Right lobe of liver (tissue), 4 donors: ENCODE measurements at regions not wholly inside any gene's neighbourhood (a gene's known extent, or its start where the extent isn't known, plus 50 kb on each side); places are given as distances from the start of the nearest gene placed in this dataset.

ENCODE experiments used
- POLR2A ChIP-seq: fragments of 450-650 bp; IDR thresholded peaks from one replicate; pipeline ENCODE4 v1.6.1; 2017; ENCODE audit warnings: antibody characterized with exemption, mild to moderate bottlenecking
- TF ChIP-seq, protein P1 (sequence below), 4 donors: fragments of 200-600 bp in 3 of 4; fragments of 450-650 bp in 1 of 4; IDR thresholded peaks; one replicate each; pipeline versions ENCODE4 v1.5.1 to v1.8.0; 2016 to 2022; ENCODE audit warnings: antibody characterized with exemption in 4 of 4, mild to moderate bottlenecking in 2 of 4
- donor health status: DM: no; HTN: no; CAD: no.
- donor health status: DM: no; HTN: no; CAD: no.
- donor health status: DM: no; HTN: yes; CAD: no.

DNA sequence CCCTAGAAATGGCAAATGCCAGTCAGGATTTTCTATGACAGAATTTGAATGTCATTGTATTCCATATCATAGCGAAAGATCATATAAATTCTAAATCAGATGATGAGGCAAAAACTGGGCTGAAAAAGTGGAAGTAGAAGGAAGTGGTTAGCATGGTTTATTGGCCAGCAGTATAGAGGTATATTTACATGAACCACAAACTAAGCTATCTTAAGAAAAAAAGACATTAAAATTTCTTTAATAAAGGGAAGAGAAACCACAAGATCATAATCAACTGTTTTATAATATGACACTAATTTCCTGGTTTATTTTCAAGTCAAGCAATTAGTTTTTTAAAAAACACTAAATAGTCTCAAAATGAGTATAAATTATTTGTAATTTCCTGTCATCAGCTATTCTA, 123.2 kb upstream of the LRP1B start:
- TF ChIP-seq, protein P1, sequence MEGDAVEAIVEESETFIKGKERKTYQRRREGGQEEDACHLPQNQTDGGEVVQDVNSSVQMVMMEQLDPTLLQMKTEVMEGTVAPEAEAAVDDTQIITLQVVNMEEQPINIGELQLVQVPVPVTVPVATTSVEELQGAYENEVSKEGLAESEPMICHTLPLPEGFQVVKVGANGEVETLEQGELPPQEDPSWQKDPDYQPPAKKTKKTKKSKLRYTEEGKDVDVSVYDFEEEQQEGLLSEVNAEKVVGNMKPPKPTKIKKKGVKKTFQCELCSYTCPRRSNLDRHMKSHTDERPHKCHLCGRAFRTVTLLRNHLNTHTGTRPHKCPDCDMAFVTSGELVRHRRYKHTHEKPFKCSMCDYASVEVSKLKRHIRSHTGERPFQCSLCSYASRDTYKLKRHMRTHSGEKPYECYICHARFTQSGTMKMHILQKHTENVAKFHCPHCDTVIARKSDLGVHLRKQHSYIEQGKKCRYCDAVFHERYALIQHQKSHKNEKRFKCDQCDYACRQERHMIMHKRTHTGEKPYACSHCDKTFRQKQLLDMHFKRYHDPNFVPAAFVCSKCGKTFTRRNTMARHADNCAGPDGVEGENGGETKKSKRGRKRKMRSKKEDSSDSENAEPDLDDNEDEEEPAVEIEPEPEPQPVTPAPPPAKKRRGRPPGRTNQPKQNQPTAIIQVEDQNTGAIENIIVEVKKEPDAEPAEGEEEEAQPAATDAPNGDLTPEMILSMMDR (IDR thresholded peaks at IDR 0.05): no peak
- no peak for TF ChIP-seq POLR2A
